ENCODE measurements at regions not wholly inside any gene's neighbourhood (a gene's known extent, or its start where the extent isn't known, plus 50 kb on each side); places are given as distances from the start of the nearest gene placed in this dataset.
"Not testable (repeated sequence)": the region's sequence is repeated elsewhere in the genome, so short reads cannot be mapped to it uniquely, and the experiment has no call there.

- peaks cover 3% of the 10 kb centered on the region for H3K36me3 Mint-ChIP-seq (ENCODE audit: low read depth)
- peaks cover 1% of the 10 kb centered on the region for H3K9me3 Mint-ChIP-seq
- TF ChIP-seq CTCF (conservative IDR thresholded peaks at IDR 0.05), result no peak
- H3K27me3 Mint-ChIP-seq (ENCODE audit: low read depth), result no peaks in the 10 kb centered on the region
- H3K4me3 Mint-ChIP-seq, result no peak overlapping the region
- no peak overlapping the region for H3K27ac Mint-ChIP-seq (ENCODE audit: unreplicated experiment)
- peaks cover 13% of the 10 kb centered on the region for H3K4me1 Mint-ChIP-seq
- DNase-seq (ENCODE audit: low read depth, low spot score), result no peak
Measured at GRCh38 chr7:80302078-80302477, 167.4 kb downstream of the GNAI1 start.

- Mint-ChIP-seq H3K4me1 (peaks cover 18% of the 10 kb centered on the region), H3K36me3 (ENCODE audit: low read depth) (peaks cover 11% of the 10 kb centered on the region), H3K27ac (ENCODE audit: unreplicated experiment) (no peak overlapping the region), H3K4me3 (no peak overlapping the region), H3K27me3 (ENCODE audit: low read depth) (no peaks in the 10 kb centered on the region), H3K9me3 (peaks cover 21% of the 10 kb centered on the region)
- no peak for DNase-seq (ENCODE audit: low read depth, low spot score)
- TF ChIP-seq CTCF (conservative IDR thresholded peaks at IDR 0.05), result no peak
Measured at GRCh38 chr7:80298201-80298600, 163.6 kb downstream of the GNAI1 start.

- peaks cover 18% of the 10 kb centered on the region for H3K4me1 Mint-ChIP-seq
- H3K27me3 Mint-ChIP-seq (ENCODE audit: low read depth), result no peaks in the 10 kb centered on the region
- peaks cover 30% of the 10 kb centered on the region for H3K9me3 Mint-ChIP-seq
- H3K4me3 Mint-ChIP-seq, result no peak overlapping the region
- H3K36me3 Mint-ChIP-seq (ENCODE audit: low read depth), result peaks cover 13% of the 10 kb centered on the region
- DNase-seq (ENCODE audit: low read depth, low spot score), result no peak
- H3K27ac Mint-ChIP-seq (ENCODE audit: unreplicated experiment), result no peak overlapping the region
- no peak for TF ChIP-seq CTCF (conservative IDR thresholded peaks at IDR 0.05)
Measured at GRCh38 chr7:80294346-80294745, 159.7 kb downstream of the GNAI1 start.

GRCh38 chr7:80292634-80293033, 158.0 kb downstream of the GNAI1 start:
- peaks cover 30% of the 10 kb centered on the region for H3K9me3 Mint-ChIP-seq
- not testable (repeated sequence) for H3K4me3 Mint-ChIP-seq; H3K27ac Mint-ChIP-seq (ENCODE audit: unreplicated experiment); DNase-seq (ENCODE audit: low read depth, low spot score); H3K27me3 Mint-ChIP-seq (ENCODE audit: low read depth)
- H3K4me1 Mint-ChIP-seq, result peaks cover 10% of the 10 kb centered on the region
- peaks cover 13% of the 10 kb centered on the region for H3K36me3 Mint-ChIP-seq (ENCODE audit: low read depth)

- Mint-ChIP-seq H3K4me1 (no peaks in the 10 kb centered on the region), H3K36me3 (ENCODE audit: low read depth) (peaks cover 2% of the 10 kb centered on the region), H3K27ac (ENCODE audit: unreplicated experiment) (no peak overlapping the region), H3K4me3 (no peak overlapping the region), H3K9me3 (peaks cover 12% of the 10 kb centered on the region), H3K27me3 (ENCODE audit: low read depth) (no peaks in the 10 kb centered on the region)
- no peak for DNase-seq (ENCODE audit: low read depth, low spot score)
- no peak for TF ChIP-seq CTCF (conservative IDR thresholded peaks at IDR 0.05)
Measured at GRCh38 chr7:80288175-80289122, 153.8 kb downstream of the GNAI1 start.
